Body of pancreas (tissue), 4 donors: ENCODE measurements at regions not wholly inside any gene's neighbourhood (a gene's known extent, or its start where the extent isn't known, plus 50 kb on each side); places are given as distances from the start of the nearest gene placed in this dataset.

ENCODE experiments used
- ATAC-seq: fragments of 150-250 bp; one replicate; pipeline ENCODE4 v1.9.1; 2016
- DNase-seq, 4 donors: peaks; one replicate each; pipeline ENCODE4 v3.0.0-alpha.2; 2019
- H3K27ac ChIP-seq, 4 donors: fragments of 200-600 bp; sonication (generic); 1 replicate in 3 of 4; 2 replicates in 1 of 4; pipeline versions ENCODE4 v1.5.1 to v1.6.1; 2016 to 2019; ENCODE audit warnings: mild to moderate bottlenecking in 1 of 4, mixed read lengths in 1 of 4, moderate library complexity in 1 of 4
- H3K27me3 ChIP-seq, 2 donors: fragments of 200-600 bp; sonication (generic); one replicate each; pipeline ENCODE4 v1.6.0; 2016; ENCODE audit warnings: mild to moderate bottlenecking in 1 of 2
- H3K36me3 ChIP-seq, 2 donors: fragments of 200-600 bp; sonication (generic); replicated peaks in 1 of 2; 2 replicates each; pipeline ENCODE4 v1.5.1; 2016; ENCODE audit warnings: low read depth in 2 of 2; ENCODE audit not compliant: insufficient read depth in 1 of 2
- H3K4me1 ChIP-seq: fragments of 200-600 bp; sonication (generic); one replicate; pipeline ENCODE4 v1.6.0; 2016
- H3K4me3 ChIP-seq, 2 donors: fragments of 200-600 bp; sonication (generic); 1 replicate in 1 of 2; 2 replicates in 1 of 2; pipeline ENCODE4 v1.5.1; 2016 to 2019
- H3K9me3 ChIP-seq, 3 donors: fragments of 200-600 bp; sonication (generic); 1 replicate in 2 of 3; 2 replicates in 1 of 3; pipeline ENCODE4 v1.5.1; 2016
- POLR2A ChIP-seq, 3 donors: fragments of 450-650 bp; IDR thresholded peaks; one replicate each; pipeline ENCODE4 v1.6.1; 2016; ENCODE audit warnings: antibody characterized with exemption in 3 of 3, mild to moderate bottlenecking in 2 of 3
- WGBS, 2 donors: methylation state at CpG; one replicate each; pipeline ENCODE4 v1.1.5; 2017; 5-methylcytosine and 5-hydroxymethylcytosine counted together
- intact Hi-C: fragments of 100-400 bp; cut with DNase I; formaldehyde crosslinking; loops from one replicate; pipeline ENCODE4 v1.15.1; 2023
- TF ChIP-seq, protein P1 (sequence below), 7 experiments: fragments of 450-650 bp in 4 of 7; fragments of 200-600 bp in 3 of 7; sonication (generic) in 3 of 7; IDR thresholded peaks; one replicate each; pipeline ENCODE4 v1.5.1; 2016 to 2019; ENCODE audit warnings: antibody characterized with exemption in 7 of 7

GRCh38 chrX:15988661-15989603 is 134.3 kb upstream of the AP1S2 start:
- ATAC-seq (no peak), DNase-seq (no peak)
- Histone ChIP-seq H3K27ac (no peak overlapping the region), H3K4me3 (no peak overlapping the region), H3K27me3 (no peaks in the 10 kb centered on the region), H3K36me3 (no peaks in the 10 kb centered on the region), H3K4me1 (no peaks in the 10 kb centered on the region), H3K9me3 (no peaks in the 10 kb centered on the region)
- WGBS, 2 donors, result 80 to 82% methylated on average over 5 of the region's 5 CpGs
- TF ChIP-seq, protein P1, sequence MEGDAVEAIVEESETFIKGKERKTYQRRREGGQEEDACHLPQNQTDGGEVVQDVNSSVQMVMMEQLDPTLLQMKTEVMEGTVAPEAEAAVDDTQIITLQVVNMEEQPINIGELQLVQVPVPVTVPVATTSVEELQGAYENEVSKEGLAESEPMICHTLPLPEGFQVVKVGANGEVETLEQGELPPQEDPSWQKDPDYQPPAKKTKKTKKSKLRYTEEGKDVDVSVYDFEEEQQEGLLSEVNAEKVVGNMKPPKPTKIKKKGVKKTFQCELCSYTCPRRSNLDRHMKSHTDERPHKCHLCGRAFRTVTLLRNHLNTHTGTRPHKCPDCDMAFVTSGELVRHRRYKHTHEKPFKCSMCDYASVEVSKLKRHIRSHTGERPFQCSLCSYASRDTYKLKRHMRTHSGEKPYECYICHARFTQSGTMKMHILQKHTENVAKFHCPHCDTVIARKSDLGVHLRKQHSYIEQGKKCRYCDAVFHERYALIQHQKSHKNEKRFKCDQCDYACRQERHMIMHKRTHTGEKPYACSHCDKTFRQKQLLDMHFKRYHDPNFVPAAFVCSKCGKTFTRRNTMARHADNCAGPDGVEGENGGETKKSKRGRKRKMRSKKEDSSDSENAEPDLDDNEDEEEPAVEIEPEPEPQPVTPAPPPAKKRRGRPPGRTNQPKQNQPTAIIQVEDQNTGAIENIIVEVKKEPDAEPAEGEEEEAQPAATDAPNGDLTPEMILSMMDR (IDR thresholded peaks at IDR 0.05), result no peak
- no peak for TF ChIP-seq POLR2A (IDR thresholded peaks at IDR 0.05)
- intact Hi-C loops, result no loop called here

GRCh38 chrX:15985937-15986336 is 131.3 kb upstream of the AP1S2 start:
- Histone ChIP-seq H3K36me3 (no peaks in the 10 kb centered on the region), H3K9me3 (no peaks in the 10 kb centered on the region), H3K4me3 (no peak overlapping the region), H3K27me3 (no peaks in the 10 kb centered on the region), H3K27ac (no peak overlapping the region), H3K4me1 (no peaks in the 10 kb centered on the region)
- TF ChIP-seq, protein P1 (IDR thresholded peaks at IDR 0.05), result no peak
- TF ChIP-seq POLR2A (IDR thresholded peaks at IDR 0.05), result no peak
- intact Hi-C loops, result no loop called here
- no peak for ATAC-seq
- no peak for DNase-seq
- 50 to 56% methylated on average over 2 of the region's 2 CpGs for WGBS, 2 donors

- 100% methylated on average over 1 of the region's 1 CpG; no CpG with 5 or more reads in 1 of the 2 donors for WGBS, 2 donors
Measured at GRCh38 chrX:15983034-15983433, 128.4 kb upstream of the AP1S2 start.

DNA sequence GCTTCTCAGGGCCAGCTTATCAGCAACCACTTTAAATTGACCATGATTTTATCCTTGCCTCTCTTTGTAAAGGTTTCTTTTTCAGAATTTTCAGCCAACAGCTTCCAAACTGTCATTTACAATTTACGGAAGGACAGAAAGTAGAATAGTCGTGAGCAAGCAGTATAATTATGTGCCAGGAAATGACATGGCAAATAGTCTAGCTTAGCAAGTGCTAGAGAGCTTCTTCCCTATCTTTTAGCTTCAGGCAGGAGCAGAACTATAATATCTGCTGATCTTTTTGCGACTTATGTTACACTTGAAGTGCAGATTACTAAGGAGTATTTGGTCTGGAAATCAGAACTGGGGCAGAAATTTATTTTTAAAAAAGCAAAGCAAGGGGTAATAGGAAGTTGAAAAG is 123.0 kb upstream of the AP1S2 start:
- no peaks in the 10 kb centered on the region for H3K4me1 ChIP-seq
- no peak overlapping the region for H3K27ac ChIP-seq
- intact Hi-C loops, result no loop called here
- no peaks in the 10 kb centered on the region for H3K36me3 ChIP-seq
- no peaks in the 10 kb centered on the region for H3K27me3 ChIP-seq
- DNase-seq (no peak), ATAC-seq (no peak)
- H3K9me3 ChIP-seq, result no peaks in the 10 kb centered on the region
- WGBS, 2 donors, result 51 to 72% methylated on average over 3 of the region's 3 CpGs
- TF ChIP-seq POLR2A (IDR thresholded peaks at IDR 0.05), result no peak
- no peak overlapping the region for H3K4me3 ChIP-seq

More at GRCh38 chrX:15983034-15983433, 128.4 kb upstream of the AP1S2 start:
- Histone ChIP-seq H3K4me3 (no peak overlapping the region), H3K4me1 (no peaks in the 10 kb centered on the region), H3K27ac (no peak overlapping the region), H3K27me3 (no peaks in the 10 kb centered on the region), H3K36me3 (no peaks in the 10 kb centered on the region), H3K9me3 (no peaks in the 10 kb centered on the region)
- TF ChIP-seq, protein P1 (IDR thresholded peaks at IDR 0.05), result no peak
- TF ChIP-seq POLR2A (IDR thresholded peaks at IDR 0.05), result no peak
- ATAC-seq, result no peak
- DNase-seq, result no peak
- intact Hi-C loops, result no loop called here

DNA sequence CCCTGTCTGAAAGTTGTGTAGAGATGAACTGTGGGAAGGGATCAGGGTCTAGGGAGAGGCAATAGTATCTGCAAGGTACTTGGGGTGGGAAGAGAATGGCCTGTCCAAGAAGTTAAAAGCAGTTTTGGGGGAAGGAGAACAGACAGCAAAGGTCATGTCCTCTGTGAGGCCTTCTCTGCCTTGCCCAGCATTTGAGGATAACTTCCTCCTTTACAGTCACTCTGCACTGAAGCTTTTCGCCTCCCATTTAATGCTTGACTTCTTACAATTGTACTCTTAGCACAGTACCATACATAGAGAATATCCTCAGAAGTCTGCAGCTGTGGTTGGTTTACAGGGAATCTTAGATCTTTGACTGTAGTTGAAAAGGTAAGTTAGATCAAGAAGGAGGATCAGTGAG is 121.8 kb upstream of the AP1S2 start:
- WGBS, 2 donors, result 86 to 92% methylated on average over 1 of the region's 1 CpG
- Histone ChIP-seq H3K9me3 (no peaks in the 10 kb centered on the region), H3K4me3 (no peak overlapping the region), H3K4me1 (no peaks in the 10 kb centered on the region), H3K27me3 (no peaks in the 10 kb centered on the region), H3K27ac (no peak overlapping the region), H3K36me3 (no peaks in the 10 kb centered on the region)
- TF ChIP-seq, protein P1 (IDR thresholded peaks at IDR 0.05), result no peak
- no peak for TF ChIP-seq POLR2A (IDR thresholded peaks at IDR 0.05)
- intact Hi-C loops, result no loop called here
- DNase-seq (no peak), ATAC-seq (no peak)
